RWPE1 (cell line): ENCODE measurements at regions not wholly inside any gene's neighbourhood (a gene's known extent, or its start where the extent isn't known, plus 50 kb on each side); places are given as distances from the start of the nearest gene placed in this dataset.
"Not testable (repeated sequence)": the region's sequence is repeated elsewhere in the genome, so short reads cannot be mapped to it uniquely, and the experiment has no call there.

Source experiments
- CTCF ChIA-PET: fragments of 350-600 bp; sonication (Branson Sonifier 250); formaldehyde crosslinking; extraction: SDS; loops from one replicate; lab custom pipeline; 2021; lab: Yijun Ruan, JAX
- POLR2A ChIA-PET: fragments of 400-600 bp; formaldehyde crosslinking; extraction: SDS; loops from one replicate; lab custom pipeline; 2020; ENCODE audit warnings: antibody characterized with exemption; ENCODE audit not compliant: low non-redundant PET; lab: Yijun Ruan, JAX
- DNase-seq: peaks from one replicate; pipeline ENCODE4 v3.0.0; 2012; ENCODE audit warnings: low spot score
- H3K27ac ChIP-seq: fragments of 450-650 bp; 2 replicates; pipeline ENCODE4 v1.5.1; 2017

GRCh38 chr2:91508816-91509215 is 2817.3 kb downstream of the RPIA start:
- POLR2A ChIA-PET, CTCF ChIA-PET, DNase-seq, H3K27ac ChIP-seq: not testable (repeated sequence)

GRCh38 chr2:91509276-91509675 is 2817.8 kb downstream of the RPIA start:
- DNase-seq, CTCF ChIA-PET, POLR2A ChIA-PET, H3K27ac ChIP-seq: not testable (repeated sequence)

- POLR2A ChIA-PET, DNase-seq, CTCF ChIA-PET, H3K27ac ChIP-seq: not testable (repeated sequence)
Observed at GRCh38 chr2:91511166-91511565, 2819.7 kb downstream of the RPIA start.

- DNase-seq, CTCF ChIA-PET, POLR2A ChIA-PET, H3K27ac ChIP-seq: not testable (repeated sequence)
Observed at GRCh38 chr2:91515966-91516365, 2824.5 kb downstream of the RPIA start.

GRCh38 chr2:91516669-91517068 is 2825.2 kb downstream of the RPIA start:
- H3K27ac ChIP-seq, POLR2A ChIA-PET, DNase-seq, CTCF ChIA-PET: not testable (repeated sequence)

- POLR2A ChIA-PET, H3K27ac ChIP-seq, CTCF ChIA-PET, DNase-seq: not testable (repeated sequence)
Observed at GRCh38 chr2:91517846-91518245, 2826.4 kb downstream of the RPIA start.

- CTCF ChIA-PET, DNase-seq, H3K27ac ChIP-seq, POLR2A ChIA-PET: not testable (repeated sequence)
Observed at GRCh38 chr2:91518361-91518981, 2827.0 kb downstream of the RPIA start.

GRCh38 chr2:91519359-91519758 is 2827.9 kb downstream of the RPIA start:
- CTCF ChIA-PET, POLR2A ChIA-PET: not testable (repeated sequence)

GRCh38 chr2:91519914-91520313 is 2828.4 kb downstream of the RPIA start:
- H3K27ac ChIP-seq, CTCF ChIA-PET, DNase-seq, POLR2A ChIA-PET: not testable (repeated sequence)

More at GRCh38 chr2:91519359-91519758, 2827.9 kb downstream of the RPIA start:
- not testable (repeated sequence) for H3K27ac ChIP-seq, DNase-seq

- DNase-seq, POLR2A ChIA-PET, H3K27ac ChIP-seq, CTCF ChIA-PET: not testable (repeated sequence)
Observed at GRCh38 chr2:91520523-91520922, 2829.1 kb downstream of the RPIA start.

GRCh38 chr2:91520972-91521535 is 2829.6 kb downstream of the RPIA start:
- POLR2A ChIA-PET, CTCF ChIA-PET, DNase-seq, H3K27ac ChIP-seq: not testable (repeated sequence)

- CTCF ChIA-PET, POLR2A ChIA-PET, H3K27ac ChIP-seq, DNase-seq: not testable (repeated sequence)
Observed at GRCh38 chr2:91521944-91522343, 2830.5 kb downstream of the RPIA start.

- DNase-seq, POLR2A ChIA-PET, CTCF ChIA-PET, H3K27ac ChIP-seq: not testable (repeated sequence)
Observed at GRCh38 chr2:91522877-91523276, 2831.4 kb downstream of the RPIA start.

- CTCF ChIA-PET, H3K27ac ChIP-seq, POLR2A ChIA-PET, DNase-seq: not testable (repeated sequence)
Observed at GRCh38 chr2:91523751-91524150, 2832.3 kb downstream of the RPIA start.

- POLR2A ChIA-PET, H3K27ac ChIP-seq, CTCF ChIA-PET, DNase-seq: not testable (repeated sequence)
Observed at GRCh38 chr2:91525587-91525986, 2834.1 kb downstream of the RPIA start.

GRCh38 chr2:91526083-91526482 is 2834.6 kb downstream of the RPIA start:
- DNase-seq, H3K27ac ChIP-seq, POLR2A ChIA-PET, CTCF ChIA-PET: not testable (repeated sequence)

- H3K27ac ChIP-seq, CTCF ChIA-PET, DNase-seq, POLR2A ChIA-PET: not testable (repeated sequence)
Observed at GRCh38 chr2:91527056-91527455, 2835.6 kb downstream of the RPIA start.

- POLR2A ChIA-PET, DNase-seq, H3K27ac ChIP-seq, CTCF ChIA-PET: not testable (repeated sequence)
Observed at GRCh38 chr2:91527491-91528031, 2836.1 kb downstream of the RPIA start.
